ENCODE measurements at regions not wholly inside any gene's neighbourhood (a gene's known extent, or its start where the extent isn't known, plus 50 kb on each side); places are given as distances from the start of the nearest gene placed in this dataset.

DNA sequence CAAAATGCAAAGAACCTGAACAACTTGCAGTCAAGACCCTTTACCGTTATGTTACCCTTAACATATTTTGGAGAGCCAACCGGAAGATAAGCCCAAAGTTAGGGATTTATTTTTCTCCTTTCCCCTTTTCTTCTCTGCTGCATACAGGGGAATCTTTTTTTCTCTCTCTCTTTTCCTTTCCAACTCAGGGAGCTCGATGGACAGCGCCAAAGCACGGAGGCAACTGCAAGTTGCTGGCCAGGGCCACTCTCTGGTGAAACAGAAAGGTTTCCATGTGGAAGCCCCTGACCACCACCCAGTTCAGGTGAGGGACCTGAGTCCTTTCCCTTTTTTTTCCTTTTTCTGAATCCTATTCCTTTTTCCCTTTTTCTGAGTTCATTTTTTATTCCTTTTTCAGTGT lies 98.8 kb upstream of the COX10 start:
- H3K4me1 ChIP-seq, result peaks cover 4% of the 10 kb centered on the region
- H3K27me3 ChIP-seq (ENCODE audit: control insufficient read depth, insufficient read depth, low read length), result no peaks in the 10 kb centered on the region
- TF ChIP-seq, protein P1, sequence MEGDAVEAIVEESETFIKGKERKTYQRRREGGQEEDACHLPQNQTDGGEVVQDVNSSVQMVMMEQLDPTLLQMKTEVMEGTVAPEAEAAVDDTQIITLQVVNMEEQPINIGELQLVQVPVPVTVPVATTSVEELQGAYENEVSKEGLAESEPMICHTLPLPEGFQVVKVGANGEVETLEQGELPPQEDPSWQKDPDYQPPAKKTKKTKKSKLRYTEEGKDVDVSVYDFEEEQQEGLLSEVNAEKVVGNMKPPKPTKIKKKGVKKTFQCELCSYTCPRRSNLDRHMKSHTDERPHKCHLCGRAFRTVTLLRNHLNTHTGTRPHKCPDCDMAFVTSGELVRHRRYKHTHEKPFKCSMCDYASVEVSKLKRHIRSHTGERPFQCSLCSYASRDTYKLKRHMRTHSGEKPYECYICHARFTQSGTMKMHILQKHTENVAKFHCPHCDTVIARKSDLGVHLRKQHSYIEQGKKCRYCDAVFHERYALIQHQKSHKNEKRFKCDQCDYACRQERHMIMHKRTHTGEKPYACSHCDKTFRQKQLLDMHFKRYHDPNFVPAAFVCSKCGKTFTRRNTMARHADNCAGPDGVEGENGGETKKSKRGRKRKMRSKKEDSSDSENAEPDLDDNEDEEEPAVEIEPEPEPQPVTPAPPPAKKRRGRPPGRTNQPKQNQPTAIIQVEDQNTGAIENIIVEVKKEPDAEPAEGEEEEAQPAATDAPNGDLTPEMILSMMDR (IDR thresholded peaks at IDR 0.05), result no peak
- no peak overlapping the region for H3K4me3 ChIP-seq (ENCODE audit: low read depth, low read length)
- no peak overlapping the region for H2AFZ ChIP-seq
- H3K9me3 ChIP-seq (ENCODE audit: control insufficient read depth, low read length), result no peaks in the 10 kb centered on the region
- no peak overlapping the region for H3K9ac ChIP-seq
- H3K36me3 ChIP-seq (ENCODE audit: control insufficient read depth, insufficient read depth, low read length), result no peaks in the 10 kb centered on the region
- H3K79me2 ChIP-seq, result no peaks in the 10 kb centered on the region
- no peak overlapping the region for H3K4me2 ChIP-seq (ENCODE audit: low read length)
- no peak overlapping the region for H3K27ac ChIP-seq

DNA sequence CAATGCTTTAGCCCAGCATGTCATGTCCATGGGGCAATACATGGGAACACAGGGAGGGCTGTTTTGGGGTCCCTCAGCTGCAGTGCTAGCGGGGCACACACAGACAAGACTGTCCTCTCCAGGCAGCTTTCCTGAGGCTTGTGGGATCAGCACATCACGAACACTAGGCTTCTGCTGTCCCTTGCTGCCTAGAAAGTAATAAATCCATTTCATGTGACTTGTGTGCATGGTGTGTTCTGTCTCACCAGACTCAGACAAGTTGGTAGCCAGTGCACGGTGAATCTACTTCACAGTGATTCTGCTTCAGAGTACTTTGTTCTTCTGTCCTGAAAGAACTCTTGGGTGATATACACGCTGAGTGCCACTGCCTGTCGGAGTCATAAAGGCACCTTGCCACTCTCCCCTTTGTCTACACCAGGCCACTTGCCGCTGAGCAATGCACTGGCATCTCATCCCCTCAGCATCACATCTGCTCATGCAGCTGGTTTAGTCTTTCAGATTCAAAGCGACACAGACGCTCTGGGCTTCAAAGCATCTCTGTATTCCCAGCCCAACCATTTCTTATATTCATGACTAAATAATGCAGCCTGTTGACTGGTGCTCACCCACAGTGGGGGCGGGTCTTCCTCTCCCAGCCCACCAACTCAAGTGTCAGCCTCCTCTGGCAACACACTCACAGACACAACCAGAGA lies 95.2 kb upstream of the COX10 start:
- H3K4me1 ChIP-seq, result peaks cover 2% of the 10 kb centered on the region
- no peaks in the 10 kb centered on the region for H3K9me3 ChIP-seq (ENCODE audit: control insufficient read depth, low read length)
- H3K4me3 ChIP-seq (ENCODE audit: low read depth, low read length), result no peak overlapping the region
- no peaks in the 10 kb centered on the region for H3K36me3 ChIP-seq (ENCODE audit: control insufficient read depth, insufficient read depth, low read length)
- H3K9ac ChIP-seq, result no peak overlapping the region
- H3K4me2 ChIP-seq (ENCODE audit: low read length), result no peak overlapping the region
- H3K27ac ChIP-seq, result no peak overlapping the region
- H3K79me2 ChIP-seq, result no peaks in the 10 kb centered on the region
- no peaks in the 10 kb centered on the region for H3K27me3 ChIP-seq (ENCODE audit: control insufficient read depth, insufficient read depth, low read length)
- TF ChIP-seq, protein P1 (IDR thresholded peaks at IDR 0.05), result no peak
- H2AFZ ChIP-seq, result no peak overlapping the region

DNA sequence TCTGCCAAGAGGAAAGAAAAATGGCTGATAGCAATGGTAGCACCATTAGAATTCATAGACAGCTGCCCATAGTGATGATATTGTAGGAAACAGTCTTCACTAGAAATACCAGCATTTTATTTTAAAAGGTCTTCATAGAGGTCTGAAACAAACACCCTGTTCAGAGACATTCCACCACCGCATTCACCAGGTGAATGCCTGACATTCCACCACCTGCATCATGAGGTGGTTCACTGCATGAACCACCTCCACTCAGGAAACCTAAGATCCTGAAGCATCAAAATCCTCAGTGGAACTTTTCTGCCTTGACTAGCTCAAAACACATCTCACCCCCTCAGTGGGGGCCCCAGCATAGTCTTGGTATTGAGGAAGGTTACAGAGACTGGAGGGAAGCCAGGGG lies 91.5 kb upstream of the COX10 start:
- Histone ChIP-seq H3K79me2 (no peaks in the 10 kb centered on the region), H3K27ac (no peak overlapping the region), H3K4me1 (peaks cover 3% of the 10 kb centered on the region), H3K4me3 (ENCODE audit: low read depth, low read length) (no peak overlapping the region), H3K9ac (no peak overlapping the region), H3K36me3 (ENCODE audit: control insufficient read depth, insufficient read depth, low read length) (no peaks in the 10 kb centered on the region), H3K4me2 (ENCODE audit: low read length) (no peak overlapping the region), H3K9me3 (ENCODE audit: control insufficient read depth, low read length) (no peaks in the 10 kb centered on the region), H3K27me3 (ENCODE audit: control insufficient read depth, insufficient read depth, low read length) (no peaks in the 10 kb centered on the region), H2AFZ (no peak overlapping the region)
- TF ChIP-seq, protein P1 (IDR thresholded peaks at IDR 0.05), result no peak

DNA sequence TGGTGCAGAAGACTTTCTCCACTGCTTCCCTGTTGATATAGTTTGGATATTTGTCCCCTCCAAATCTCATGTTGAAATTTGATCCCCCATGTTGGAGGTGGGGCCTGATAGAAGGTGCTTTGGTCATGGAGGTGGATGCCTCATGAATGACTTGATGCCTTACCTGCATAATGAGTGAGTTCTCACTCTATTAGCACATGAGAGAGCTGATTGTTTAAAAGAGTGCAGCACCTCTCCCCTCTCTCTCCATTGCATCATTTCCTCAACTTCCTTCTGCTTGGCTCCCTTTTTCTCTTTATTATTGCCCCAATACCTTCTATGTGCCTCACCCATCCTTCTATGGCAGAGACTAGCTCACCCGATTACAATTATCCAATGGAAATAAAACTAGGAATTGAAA lies 90.8 kb upstream of the COX10 start:
- H3K4me2 ChIP-seq (ENCODE audit: low read length), result no peak overlapping the region
- H3K9ac ChIP-seq, result no peak overlapping the region
- H3K27ac ChIP-seq, result no peak overlapping the region
- no peaks in the 10 kb centered on the region for H3K79me2 ChIP-seq
- peaks cover 3% of the 10 kb centered on the region for H3K4me1 ChIP-seq
- H3K36me3 ChIP-seq (ENCODE audit: control insufficient read depth, insufficient read depth, low read length), result no peaks in the 10 kb centered on the region
- H3K4me3 ChIP-seq (ENCODE audit: low read depth, low read length), result no peak overlapping the region
- no peaks in the 10 kb centered on the region for H3K27me3 ChIP-seq (ENCODE audit: control insufficient read depth, insufficient read depth, low read length)
- H2AFZ ChIP-seq, result no peak overlapping the region
- no peaks in the 10 kb centered on the region for H3K9me3 ChIP-seq (ENCODE audit: control insufficient read depth, low read length)
- TF ChIP-seq, protein P1 (IDR thresholded peaks at IDR 0.05), result no peak

DNA sequence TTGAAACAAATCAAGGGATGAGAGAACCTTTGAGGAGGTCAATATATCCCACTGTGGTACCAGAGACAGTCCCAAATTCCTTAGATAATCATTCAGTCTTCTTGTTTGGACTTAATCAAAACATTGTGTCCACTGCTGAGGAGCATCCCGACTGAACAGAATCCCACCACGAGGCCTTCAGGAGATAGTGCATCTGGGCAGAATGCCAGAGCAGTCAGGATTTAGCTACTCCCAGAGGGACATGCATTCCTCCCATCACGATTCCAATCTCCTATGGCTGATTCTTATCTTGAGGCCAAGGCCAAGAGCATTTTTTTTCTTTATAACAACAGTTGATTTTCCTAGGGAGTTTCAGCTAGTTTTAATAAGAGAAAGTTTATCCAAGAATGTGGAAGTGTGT lies 87.4 kb upstream of the COX10 start:
- H3K9ac ChIP-seq, result no peak overlapping the region
- H3K27me3 ChIP-seq (ENCODE audit: control insufficient read depth, insufficient read depth, low read length), result no peaks in the 10 kb centered on the region
- H3K4me2 ChIP-seq (ENCODE audit: low read length), result no peak overlapping the region
- peaks cover 3% of the 10 kb centered on the region for H3K4me1 ChIP-seq
- H2AFZ ChIP-seq, result no peak overlapping the region
- H3K36me3 ChIP-seq (ENCODE audit: control insufficient read depth, insufficient read depth, low read length), result no peaks in the 10 kb centered on the region
- TF ChIP-seq, protein P1 (IDR thresholded peaks at IDR 0.05), result no peak
- no peaks in the 10 kb centered on the region for H3K79me2 ChIP-seq
- H3K4me3 ChIP-seq (ENCODE audit: low read depth, low read length), result no peak overlapping the region
- H3K27ac ChIP-seq, result no peak overlapping the region
- H3K9me3 ChIP-seq (ENCODE audit: control insufficient read depth, low read length), result no peaks in the 10 kb centered on the region
